Smooth muscle cell (in vitro differentiated cells): ENCODE measurements at regions not wholly inside any gene's neighbourhood (a gene's known extent, or its start where the extent isn't known, plus 50 kb on each side); places are given as distances from the start of the nearest gene placed in this dataset.

ENCODE experiments used
- DNase-seq: peaks from one replicate; lab custom pipeline; 2025; ENCODE audit not compliant: unreplicated experiment; lab: John Stamatoyannopoulos, UW
- H2AFZ ChIP-seq: fragments of 200-600 bp; sonication (generic); 2 replicates; pipeline ENCODE4 v1.6.0; 2016; ENCODE audit warnings: antibody characterized with exemption, low read depth, mild to moderate bottlenecking
- H3F3A ChIP-seq: fragments of 200-600 bp; sonication (generic); 2 replicates; pipeline ENCODE4 v1.6.0; 2017; ENCODE audit warnings: antibody characterized with exemption, low read depth
- H3K27ac ChIP-seq: fragments of 200-600 bp; sonication (generic); 2 replicates; pipeline ENCODE4 v1.5.1; 2016; ENCODE audit warnings: low read depth, mild to moderate bottlenecking
- H3K27me3 ChIP-seq: fragments of 200-600 bp; sonication (generic); 2 replicates; pipeline ENCODE4 v1.6.1; 2016; ENCODE audit warnings: low read depth, mild to moderate bottlenecking
- H3K36me3 ChIP-seq: fragments of 200-600 bp; sonication (generic); 2 replicates; pipeline ENCODE4 v1.5.1; 2016; ENCODE audit warnings: low read depth
- H3K4me1 ChIP-seq: fragments of 200-600 bp; sonication (generic); 2 replicates; pipeline ENCODE4 v1.5.1; 2016; ENCODE audit warnings: low read depth
- H3K4me2 ChIP-seq: fragments of 200-600 bp; sonication (generic); 2 replicates; pipeline ENCODE4 v1.6.0; 2016; ENCODE audit warnings: mild to moderate bottlenecking
- H3K4me3 ChIP-seq: fragments of 200-600 bp; sonication (generic); 2 replicates; pipeline ENCODE4 v1.5.1; 2016; ENCODE audit warnings: mild to moderate bottlenecking
- H3K79me2 ChIP-seq: fragments of 200-600 bp; sonication (generic); 2 replicates; pipeline ENCODE4 v1.6.0; 2016; ENCODE audit warnings: low read depth, mild to moderate bottlenecking
- H3K9ac ChIP-seq: fragments of 200-600 bp; sonication (generic); 2 replicates; pipeline ENCODE4 v1.6.0; 2016; ENCODE audit warnings: low read depth
- H3K9me3 ChIP-seq: fragments of 200-600 bp; sonication (generic); replicated peaks from 2 replicates; pipeline ENCODE4 v1.5.1; 2016; ENCODE audit warnings: low read depth
- H4K20me1 ChIP-seq: fragments of 200-600 bp; sonication (generic); 2 replicates; pipeline ENCODE4 v1.6.0; 2016; ENCODE audit warnings: low read depth
- WGBS: methylation state at CpG from one replicate; pipeline ENCODE4 v1.1.7; 2016; ENCODE audit warnings: low lambda C conversion rate; 5-methylcytosine and 5-hydroxymethylcytosine counted together
- TF ChIP-seq, protein P1 (sequence below): fragments of 200-600 bp; sonication (generic); IDR thresholded peaks from 2 replicates; pipeline ENCODE4 v1.5.1; 2017; ENCODE audit warnings: borderline replicate concordance, mild to moderate bottlenecking, antibody characterized with exemption; ENCODE audit not compliant: insufficient read depth, poor library complexity, severe bottlenecking

- Histone ChIP-seq H2AFZ (no peak overlapping the region), H3K79me2 (no peaks in the 10 kb centered on the region), H3K4me3 (no peak overlapping the region), H3K4me1 (no peaks in the 10 kb centered on the region), H3K9me3 (peaks cover 9% of the 10 kb centered on the region), H3F3A (no peaks in the 10 kb centered on the region), H3K27me3 (no peaks in the 10 kb centered on the region), H3K27ac (no peak overlapping the region), H3K36me3 (no peaks in the 10 kb centered on the region), H3K9ac (no peak overlapping the region), H4K20me1 (no peaks in the 10 kb centered on the region), H3K4me2 (no peak overlapping the region)
- 62% methylated on average over 3 of the region's 3 CpGs for WGBS
- TF ChIP-seq, protein P1, sequence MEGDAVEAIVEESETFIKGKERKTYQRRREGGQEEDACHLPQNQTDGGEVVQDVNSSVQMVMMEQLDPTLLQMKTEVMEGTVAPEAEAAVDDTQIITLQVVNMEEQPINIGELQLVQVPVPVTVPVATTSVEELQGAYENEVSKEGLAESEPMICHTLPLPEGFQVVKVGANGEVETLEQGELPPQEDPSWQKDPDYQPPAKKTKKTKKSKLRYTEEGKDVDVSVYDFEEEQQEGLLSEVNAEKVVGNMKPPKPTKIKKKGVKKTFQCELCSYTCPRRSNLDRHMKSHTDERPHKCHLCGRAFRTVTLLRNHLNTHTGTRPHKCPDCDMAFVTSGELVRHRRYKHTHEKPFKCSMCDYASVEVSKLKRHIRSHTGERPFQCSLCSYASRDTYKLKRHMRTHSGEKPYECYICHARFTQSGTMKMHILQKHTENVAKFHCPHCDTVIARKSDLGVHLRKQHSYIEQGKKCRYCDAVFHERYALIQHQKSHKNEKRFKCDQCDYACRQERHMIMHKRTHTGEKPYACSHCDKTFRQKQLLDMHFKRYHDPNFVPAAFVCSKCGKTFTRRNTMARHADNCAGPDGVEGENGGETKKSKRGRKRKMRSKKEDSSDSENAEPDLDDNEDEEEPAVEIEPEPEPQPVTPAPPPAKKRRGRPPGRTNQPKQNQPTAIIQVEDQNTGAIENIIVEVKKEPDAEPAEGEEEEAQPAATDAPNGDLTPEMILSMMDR = no peak
- DNase-seq = no peak
Measured at GRCh38 chrX:58051346-58051745, 141.1 kb upstream of the ZXDA start.

DNA sequence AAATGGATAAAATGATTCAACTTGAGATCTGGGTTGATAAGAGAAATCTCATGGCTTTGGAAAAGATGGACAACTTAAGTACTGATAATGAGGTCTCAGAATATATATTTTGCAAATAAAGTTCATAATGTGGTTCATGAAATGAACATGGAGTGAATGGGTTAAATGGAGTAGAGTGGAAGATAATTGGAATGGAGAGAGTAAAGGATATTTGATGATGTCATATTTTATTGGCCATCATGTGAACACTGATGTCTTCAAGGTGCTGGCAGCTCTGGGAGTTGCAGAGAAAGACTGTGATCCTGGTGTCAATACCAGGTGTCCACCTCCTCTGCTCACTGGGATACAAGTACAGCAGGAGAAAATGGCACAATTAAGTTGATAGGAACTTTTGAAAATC lies 133.9 kb upstream of the ZXDA start:
- Histone ChIP-seq H3K9ac (no peak overlapping the region), H3K4me3 (no peak overlapping the region), H3F3A (no peaks in the 10 kb centered on the region), H2AFZ (no peak overlapping the region), H3K27ac (no peak overlapping the region), H3K9me3 (peaks cover 10% of the 10 kb centered on the region), H3K36me3 (no peaks in the 10 kb centered on the region), H3K4me1 (no peaks in the 10 kb centered on the region), H4K20me1 (no peaks in the 10 kb centered on the region), H3K27me3 (no peaks in the 10 kb centered on the region), H3K79me2 (no peaks in the 10 kb centered on the region), H3K4me2 (no peak overlapping the region)
- no peak for DNase-seq
- TF ChIP-seq, protein P1 = no peak

GRCh38 chrX:58025979-58026378 lies 115.7 kb upstream of the ZXDA start:
- no peaks in the 10 kb centered on the region for H3K4me1 ChIP-seq
- H3K36me3 ChIP-seq = no peaks in the 10 kb centered on the region
- no peak overlapping the region for H3K4me3 ChIP-seq
- TF ChIP-seq, protein P1 = peak; percentile 23
- 34% methylated on average over 5 of the region's 5 CpGs for WGBS
- no peaks in the 10 kb centered on the region for H3K27me3 ChIP-seq
- no peaks in the 10 kb centered on the region for H3K79me2 ChIP-seq
- H4K20me1 ChIP-seq = no peaks in the 10 kb centered on the region
- no peaks in the 10 kb centered on the region for H3K9me3 ChIP-seq
- no peak overlapping the region for H3K9ac ChIP-seq
- H3F3A ChIP-seq = no peaks in the 10 kb centered on the region
- DNase-seq = no peak
- H3K4me2 ChIP-seq = no peak overlapping the region
- no peak overlapping the region for H3K27ac ChIP-seq
- no peak overlapping the region for H2AFZ ChIP-seq

DNA sequence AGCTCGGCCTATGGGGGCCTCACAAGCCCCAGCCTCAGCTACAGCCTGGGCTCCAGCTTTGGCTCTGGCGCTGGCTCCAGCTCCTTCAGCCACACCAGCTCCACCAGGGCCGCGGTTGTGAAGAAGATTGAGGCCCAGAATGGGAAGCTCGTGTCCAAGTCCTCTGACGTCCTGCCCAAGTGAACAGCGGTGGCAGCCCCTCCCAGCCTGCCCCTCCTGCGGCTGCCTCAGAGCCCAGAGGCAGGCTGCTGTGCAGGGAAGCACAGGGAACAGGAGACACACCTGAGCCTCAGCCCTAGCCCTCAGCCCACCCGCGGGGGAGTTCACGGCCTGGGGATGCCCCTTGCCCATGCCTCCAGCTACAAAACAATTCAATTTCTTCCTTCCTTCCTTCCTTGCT lies 75.7 kb upstream of the ZXDA start:
- no peak overlapping the region for H3K9ac ChIP-seq
- no peak overlapping the region for H3K27ac ChIP-seq
- 66% methylated on average over 11 of the region's 11 CpGs for WGBS
- no peaks in the 10 kb centered on the region for H3K27me3 ChIP-seq
- TF ChIP-seq, protein P1 = no peak
- no peaks in the 10 kb centered on the region for H3K9me3 ChIP-seq
- no peaks in the 10 kb centered on the region for H3K79me2 ChIP-seq
- no peaks in the 10 kb centered on the region for H3F3A ChIP-seq
- H3K36me3 ChIP-seq = no peaks in the 10 kb centered on the region
- no peak overlapping the region for H3K4me3 ChIP-seq
- no peak overlapping the region for H3K4me2 ChIP-seq
- no peak overlapping the region for H2AFZ ChIP-seq
- H3K4me1 ChIP-seq = no peaks in the 10 kb centered on the region
- no peaks in the 10 kb centered on the region for H4K20me1 ChIP-seq
- no peak for DNase-seq
